C4-2B (cell line): ENCODE measurements at regions not wholly inside any gene's neighbourhood (a gene's known extent, or its start where the extent isn't known, plus 50 kb on each side); places are given as distances from the start of the nearest gene placed in this dataset.

Experiments used
- CTCF ChIP-seq: fragments of 450-650 bp; conservative IDR thresholded peaks from 2 replicates; pipeline ENCODE4 v1.5.1; 2017; ENCODE audit warnings: mild to moderate bottlenecking
- ZFX ChIP-seq: fragments of 450-650 bp; IDR thresholded peaks from 2 replicates; pipeline ENCODE4 v1.6.1; 2017

- no peak for TF ChIP-seq CTCF
- no peak for TF ChIP-seq ZFX
Measured at GRCh38 chr18:8496186-8496585, 113.1 kb upstream of the RAB12 start.
